H1 (cell line): ENCODE measurements at regions not wholly inside any gene's neighbourhood (a gene's known extent, or its start where the extent isn't known, plus 50 kb on each side); places are given as distances from the start of the nearest gene placed in this dataset.

Experiments used
- CHD7 ChIP-seq: fragments of 300-600 bp; sonication (generic); IDR thresholded peaks from 2 replicates; pipeline ENCODE4 v1.7.1; 2012; ENCODE audit warnings: low read length, moderate library complexity, mild to moderate bottlenecking, inconsistent platforms; ENCODE audit not compliant: insufficient replicate concordance
- ZNF274 ChIP-seq: IDR thresholded peaks from 2 replicates; pipeline ENCODE4 v1.7.0; 2012; ENCODE audit warnings: low read length, borderline replicate concordance; ENCODE audit errors: extremely low read depth

DNA sequence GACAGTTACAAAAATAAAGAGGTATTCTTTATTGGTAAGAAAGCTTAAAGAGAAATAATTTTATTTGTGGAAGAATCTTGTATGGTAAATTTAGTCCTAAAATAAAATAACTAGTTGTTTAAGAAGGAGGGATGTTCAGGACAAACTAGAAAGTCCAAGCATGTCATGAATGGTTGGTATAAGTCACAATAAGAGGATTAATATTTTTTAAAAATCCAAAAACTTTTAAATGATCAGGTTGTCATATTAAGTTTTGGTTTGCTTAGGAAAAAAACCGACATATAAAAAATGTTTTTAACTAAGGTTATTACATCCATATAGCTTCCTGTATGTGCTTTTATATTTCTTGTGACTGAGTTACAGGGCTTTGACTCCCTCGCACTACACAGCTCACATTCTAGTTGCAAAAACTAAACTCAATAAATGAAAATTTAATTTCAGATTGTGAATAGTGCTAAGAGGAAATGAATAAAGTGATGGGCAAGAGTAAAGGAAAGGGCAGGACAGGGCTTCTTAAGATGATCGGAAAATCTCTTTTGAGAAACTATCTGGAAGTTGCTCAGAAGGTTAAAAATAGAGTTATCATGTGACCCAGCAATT lies 80.7 kb upstream of the METAP2 start (continued):
- TF ChIP-seq CHD7 (no peak), ZNF274 (no peak)
